ENCODE measurements at regions not wholly inside any gene's neighbourhood (a gene's known extent, or its start where the extent isn't known, plus 50 kb on each side); places are given as distances from the start of the nearest gene placed in this dataset.

DNA sequence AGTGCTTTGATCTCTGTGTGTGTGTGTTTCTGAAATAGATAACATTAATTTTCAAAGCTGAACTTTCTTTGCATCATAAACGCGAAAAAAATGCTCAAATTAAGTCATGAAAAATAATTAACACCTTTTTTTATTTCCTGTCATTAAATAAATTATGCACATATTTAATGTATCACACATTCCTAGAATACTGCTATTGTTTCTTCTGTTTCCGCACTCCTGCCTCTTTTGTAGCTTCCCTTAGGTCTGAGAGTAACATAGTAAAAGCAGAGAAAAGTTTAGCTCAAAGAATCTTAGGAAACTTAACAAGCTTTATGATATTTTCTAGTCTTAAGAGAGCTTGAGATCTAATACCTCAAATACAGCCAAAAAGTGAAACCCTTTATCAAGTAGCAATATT is 504.2 kb downstream of the JRKL start:
- DNase-seq (ENCODE audit: low spot score) (peak; percentile 59), ATAC-seq (peak; percentile 54)
- Histone ChIP-seq H3K9me2 (ENCODE audit: insufficient read depth) (no peaks in the 10 kb centered on the region), H3K36me3 (ENCODE audit: insufficient read depth) (no peaks in the 10 kb centered on the region), H2AFZ (no peak overlapping the region), H3K27me3 (ENCODE audit: insufficient read depth) (no peaks in the 10 kb centered on the region), H3K79me2 (replicated peaks; ENCODE audit: insufficient read depth) (no peaks in the 10 kb centered on the region), H3F3A (replicated peaks; ENCODE audit: low read depth) (no peaks in the 10 kb centered on the region), H3K4me1 (ENCODE audit: insufficient read depth) (peaks cover 3% of the 10 kb centered on the region; the same call in 1 of the 2 replicates), H3K4me3 (no peak overlapping the region), H4K20me1 (replicated peaks; ENCODE audit: insufficient read depth) (no peaks in the 10 kb centered on the region), H3K27ac (ENCODE audit: low read depth) (peak overlapping the region; percentile 73), H3K4me2 (peak overlapping the region; percentile 12)
- Mint-ChIP-seq H3K27me3 (ENCODE audit: insufficient read depth, low read depth, poor library complexity) (no peaks in the 10 kb centered on the region), H3K36me3 (ENCODE audit: low read depth) (no peaks in the 10 kb centered on the region), H3K4me1 (peaks cover 10% of the 10 kb centered on the region), H3K4me3 (no peak overlapping the region; the same call in 2 of the 3 replicates), H3K9me3 (no peaks in the 10 kb centered on the region), H3K27ac (peak overlapping the region; percentile 90)
- TF ChIP-seq EZH2 (IDR thresholded peaks at IDR 0.05; ENCODE audit: low read depth, unreplicated experiment) (no peak), NANOG (IDR thresholded peaks at IDR 0.05; ENCODE audit: borderline replicate concordance) (peak; percentile 42; the same call in 1 of the 2 replicates), JUNB (IDR thresholded peaks at IDR 0.05; ENCODE audit: unreplicated experiment) (no peak)

DNA sequence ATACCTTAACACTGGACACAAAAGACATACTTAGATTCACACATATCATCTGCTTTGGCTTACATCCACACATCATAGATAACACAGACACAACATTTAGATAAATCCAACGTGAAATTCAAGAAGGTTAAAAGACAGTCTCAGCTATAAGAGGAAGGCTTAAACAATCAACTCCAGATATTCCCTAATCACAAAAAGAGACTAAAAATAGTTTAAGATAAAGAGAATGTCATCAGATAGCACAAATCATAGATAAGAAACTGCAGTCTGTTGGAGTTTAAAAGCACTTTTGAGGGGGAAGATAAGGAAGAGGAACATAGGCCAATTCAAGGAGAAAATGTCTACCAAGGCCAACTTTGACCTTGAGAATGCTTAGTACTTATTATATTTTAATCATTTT is 504.8 kb downstream of the JRKL start:
- H3K36me3 Mint-ChIP-seq (ENCODE audit: low read depth): no peaks in the 10 kb centered on the region
- no peak for DNase-seq (ENCODE audit: low spot score)
- Histone ChIP-seq H3K27ac (ENCODE audit: low read depth) (peak overlapping the region; percentile 73), H3K79me2 (replicated peaks; ENCODE audit: insufficient read depth) (no peaks in the 10 kb centered on the region), H3K4me2 (peak overlapping the region; percentile 12), H4K20me1 (replicated peaks; ENCODE audit: insufficient read depth) (no peaks in the 10 kb centered on the region), H3K36me3 (ENCODE audit: insufficient read depth) (no peaks in the 10 kb centered on the region), H2AFZ (no peak overlapping the region), H3K27me3 (ENCODE audit: insufficient read depth) (no peaks in the 10 kb centered on the region), H3F3A (replicated peaks; ENCODE audit: low read depth) (no peaks in the 10 kb centered on the region), H3K4me3 (no peak overlapping the region), H3K9me2 (ENCODE audit: insufficient read depth) (no peaks in the 10 kb centered on the region), H3K4me1 (ENCODE audit: insufficient read depth) (peaks cover 3% of the 10 kb centered on the region; the same call in 1 of the 2 replicates)
- H3K27me3 Mint-ChIP-seq (ENCODE audit: insufficient read depth, low read depth, poor library complexity): no peaks in the 10 kb centered on the region
- H3K4me1 Mint-ChIP-seq: peaks cover 10% of the 10 kb centered on the region
- peak overlapping the region; percentile 90 for H3K27ac Mint-ChIP-seq
- H3K9me3 Mint-ChIP-seq: no peaks in the 10 kb centered on the region
- ATAC-seq: no peak
- H3K4me3 Mint-ChIP-seq: no peak overlapping the region
- TF ChIP-seq ETS1 (IDR thresholded peaks at IDR 0.05): no peak
- no peak for TF ChIP-seq NANOG (IDR thresholded peaks at IDR 0.05; ENCODE audit: borderline replicate concordance)
- TF ChIP-seq EZH2 (IDR thresholded peaks at IDR 0.05; ENCODE audit: low read depth, unreplicated experiment): no peak
- TF ChIP-seq CTCF (conservative IDR thresholded peaks at IDR 0.05; ENCODE audit: low read depth in 2 of 2): no peak
- TF ChIP-seq EZH2phosphoT487 (IDR thresholded peaks at IDR 0.05; ENCODE audit: unreplicated experiment): no peak
- no peak for TF ChIP-seq JUNB (IDR thresholded peaks at IDR 0.05; ENCODE audit: unreplicated experiment)
- TF ChIP-seq CREB1 (CRISPR knock-in tag; IDR thresholded peaks at IDR 0.05; ENCODE audit: low read depth): no peak
- TF ChIP-seq, protein P1, sequence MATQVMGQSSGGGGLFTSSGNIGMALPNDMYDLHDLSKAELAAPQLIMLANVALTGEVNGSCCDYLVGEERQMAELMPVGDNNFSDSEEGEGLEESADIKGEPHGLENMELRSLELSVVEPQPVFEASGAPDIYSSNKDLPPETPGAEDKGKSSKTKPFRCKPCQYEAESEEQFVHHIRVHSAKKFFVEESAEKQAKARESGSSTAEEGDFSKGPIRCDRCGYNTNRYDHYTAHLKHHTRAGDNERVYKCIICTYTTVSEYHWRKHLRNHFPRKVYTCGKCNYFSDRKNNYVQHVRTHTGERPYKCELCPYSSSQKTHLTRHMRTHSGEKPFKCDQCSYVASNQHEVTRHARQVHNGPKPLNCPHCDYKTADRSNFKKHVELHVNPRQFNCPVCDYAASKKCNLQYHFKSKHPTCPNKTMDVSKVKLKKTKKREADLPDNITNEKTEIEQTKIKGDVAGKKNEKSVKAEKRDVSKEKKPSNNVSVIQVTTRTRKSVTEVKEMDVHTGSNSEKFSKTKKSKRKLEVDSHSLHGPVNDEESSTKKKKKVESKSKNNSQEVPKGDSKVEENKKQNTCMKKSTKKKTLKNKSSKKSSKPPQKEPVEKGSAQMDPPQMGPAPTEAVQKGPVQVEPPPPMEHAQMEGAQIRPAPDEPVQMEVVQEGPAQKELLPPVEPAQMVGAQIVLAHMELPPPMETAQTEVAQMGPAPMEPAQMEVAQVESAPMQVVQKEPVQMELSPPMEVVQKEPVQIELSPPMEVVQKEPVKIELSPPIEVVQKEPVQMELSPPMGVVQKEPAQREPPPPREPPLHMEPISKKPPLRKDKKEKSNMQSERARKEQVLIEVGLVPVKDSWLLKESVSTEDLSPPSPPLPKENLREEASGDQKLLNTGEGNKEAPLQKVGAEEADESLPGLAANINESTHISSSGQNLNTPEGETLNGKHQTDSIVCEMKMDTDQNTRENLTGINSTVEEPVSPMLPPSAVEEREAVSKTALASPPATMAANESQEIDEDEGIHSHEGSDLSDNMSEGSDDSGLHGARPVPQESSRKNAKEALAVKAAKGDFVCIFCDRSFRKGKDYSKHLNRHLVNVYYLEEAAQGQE (IDR thresholded peaks at IDR 0.05; ENCODE audit: unreplicated experiment): no peak
- TF ChIP-seq ZNF331 (CRISPR knock-in tag; IDR thresholded peaks at IDR 0.05; ENCODE audit: low read depth): no peak
- no peak for TF ChIP-seq ZNF114 (CRISPR knock-in tag; IDR thresholded peaks at IDR 0.05)
- no peak for TF ChIP-seq POLR2AphosphoS5 (IDR thresholded peaks at IDR 0.05; ENCODE audit: low read depth)
- TF ChIP-seq STAT1 (IDR thresholded peaks at IDR 0.05; ENCODE audit: unreplicated experiment): no peak

Measured in GM23338 (cell line).